ENCODE measurements at regions not wholly inside any gene's neighbourhood (a gene's known extent, or its start where the extent isn't known, plus 50 kb on each side); places are given as distances from the start of the nearest gene placed in this dataset.

GRCh38 chr1:217322834-217323233 is 308.1 kb downstream of the GPATCH2 start (continued):
- TF ChIP-seq SP1 (IDR thresholded peaks at IDR 0.05) (no peak), HNF4G (IDR thresholded peaks at IDR 0.05) (no peak), JUND (IDR thresholded peaks at IDR 0.05) (no peak), FOXA1 (IDR thresholded peaks at IDR 0.05) (no peak)

GRCh38 chr1:217315346-217315745 is 315.5 kb downstream of the GPATCH2 start:
- H3K4me1 ChIP-seq (ENCODE audit: control insufficient read depth in 4 of 4, insufficient read depth in 4 of 4, low read length in 3 of 4): no peaks in the 10 kb centered on the region
- TF ChIP-seq YY1 (IDR thresholded peaks at IDR 0.05): no peak
- TF ChIP-seq MAX (IDR thresholded peaks at IDR 0.05): no peak
- no peak for TF ChIP-seq TAF1 (conservative IDR thresholded peaks at IDR 0.05)
- H3K36me3 ChIP-seq (ENCODE audit: control insufficient read depth in 4 of 4, insufficient read depth in 3 of 4, low read depth in 1 of 4, low read length in 3 of 4): no peaks in the 10 kb centered on the region
- H3K27me3 ChIP-seq (ENCODE audit: control insufficient read depth in 4 of 4, insufficient read depth in 4 of 4, low read length in 3 of 4): no peaks in the 10 kb centered on the region
- 51% methylated on average over 1 of the region's 1 CpG for WGBS
- H3K9ac ChIP-seq (ENCODE audit: low read depth in 1 of 2, low read length in 2 of 2): no peak overlapping the region
- H3K27ac ChIP-seq (ENCODE audit: low read depth in 1 of 2, low read length in 2 of 2): no peak overlapping the region
- H3K4me3 ChIP-seq (ENCODE audit: low read depth in 1 of 3, low read length in 3 of 3): no peak overlapping the region
- DNase-seq (ENCODE audit: low spot score): no peak
- H3K9me3 ChIP-seq (ENCODE audit: control insufficient read depth in 4 of 4, low read length in 3 of 4): no peaks in the 10 kb centered on the region

GRCh38 chr1:217313096-217313495 is 317.8 kb downstream of the GPATCH2 start:
- no peak for DNase-seq (ENCODE audit: low spot score)
- no peak overlapping the region for H3K4me3 ChIP-seq (ENCODE audit: low read depth in 1 of 3, low read length in 3 of 3)
- no peaks in the 10 kb centered on the region for H3K27me3 ChIP-seq (ENCODE audit: control insufficient read depth in 4 of 4, insufficient read depth in 4 of 4, low read length in 3 of 4)
- no peaks in the 10 kb centered on the region for H3K9me3 ChIP-seq (ENCODE audit: control insufficient read depth in 4 of 4, low read length in 3 of 4)
- H3K9ac ChIP-seq (ENCODE audit: low read depth in 1 of 2, low read length in 2 of 2): no peak overlapping the region
- H3K36me3 ChIP-seq (ENCODE audit: control insufficient read depth in 4 of 4, insufficient read depth in 3 of 4, low read depth in 1 of 4, low read length in 3 of 4): no peaks in the 10 kb centered on the region
- TF ChIP-seq HNF4A (conservative IDR thresholded peaks at IDR 0.05): no peak
- no peak for TF ChIP-seq MAX (IDR thresholded peaks at IDR 0.05)
- TF ChIP-seq GABPA (IDR thresholded peaks at IDR 0.05 in 1 of 2, conservative IDR thresholded peaks at IDR 0.05 in 1 of 2): no peak
- TF ChIP-seq CTCF (IDR thresholded peaks at IDR 0.05; ENCODE audit: low read depth, low read length, missing input control): no peak
- TF ChIP-seq ZBTB33 (IDR thresholded peaks at IDR 0.05): no peak
- TF ChIP-seq TAF1 (conservative IDR thresholded peaks at IDR 0.05): no peak
- TF ChIP-seq RAD21 (IDR thresholded peaks at IDR 0.05): no peak
- no peak for TF ChIP-seq SP1 (IDR thresholded peaks at IDR 0.05)
- no peak for TF ChIP-seq FOXA1 (IDR thresholded peaks at IDR 0.05)
- TF ChIP-seq EGR1 (IDR thresholded peaks at IDR 0.05; ENCODE audit: low read depth in 2 of 2): no peak
- no peak for TF ChIP-seq JUND (IDR thresholded peaks at IDR 0.05)
- no peak for TF ChIP-seq REST (IDR thresholded peaks at IDR 0.05)
- TF ChIP-seq RXRA (IDR thresholded peaks at IDR 0.05): no peak
- no peak for TF ChIP-seq FOXA2 (IDR thresholded peaks at IDR 0.05)
- no peak for TF ChIP-seq HNF4G (IDR thresholded peaks at IDR 0.05)
- no peak for TF ChIP-seq ATF3 (IDR thresholded peaks at IDR 0.05)
- TF ChIP-seq NR2F2 (IDR thresholded peaks at IDR 0.05): no peak
- TF ChIP-seq YY1 (IDR thresholded peaks at IDR 0.05): no peak
- 76% methylated on average over 5 of the region's 5 CpGs for WGBS
- no peak overlapping the region for H3K27ac ChIP-seq (ENCODE audit: low read depth in 1 of 2, low read length in 2 of 2)
- H3K4me1 ChIP-seq (ENCODE audit: control insufficient read depth in 4 of 4, insufficient read depth in 4 of 4, low read length in 3 of 4): no peaks in the 10 kb centered on the region
